Stimulated activated CD8-positive, alpha-beta memory T cell treated with anti-CD3 and anti-CD28 coated beads, Interleukin-7, amount 100 ng/mL, for 1 hour (primary cell): ENCODE measurements at regions not wholly inside any gene's neighbourhood (a gene's known extent, or its start where the extent isn't known, plus 50 kb on each side); places are given as distances from the start of the nearest gene placed in this dataset.
"Not testable (repeated sequence)": the region's sequence is repeated elsewhere in the genome, so short reads cannot be mapped to it uniquely, and the experiment has no call there.

Source experiments
- DNase-seq, 2 donors: peaks; one replicate each; pipeline ENCODE4 v3.0.0-alpha.2; 2020; ENCODE audit warnings: low read depth in 2 of 2

DNA sequence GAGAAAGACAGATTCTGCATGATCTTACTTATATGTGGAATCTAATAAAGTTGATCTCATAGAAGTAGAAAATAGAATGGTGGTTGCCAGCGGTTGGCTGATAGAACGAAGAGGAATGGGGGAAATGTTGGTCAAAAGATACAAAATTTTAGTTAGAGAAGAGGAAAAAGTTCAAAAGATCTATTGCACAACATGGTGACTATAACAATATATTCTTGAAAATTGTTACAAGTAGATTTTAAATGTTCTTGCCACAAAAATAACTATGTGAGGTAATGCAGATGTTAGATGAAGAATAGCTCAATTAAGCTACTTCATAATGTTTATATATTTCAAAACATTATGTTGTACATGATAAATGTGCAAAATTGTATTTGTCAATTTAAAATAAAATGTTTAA, 112.3 kb upstream of the SMIM30 start:
- no peak for DNase-seq

DNA sequence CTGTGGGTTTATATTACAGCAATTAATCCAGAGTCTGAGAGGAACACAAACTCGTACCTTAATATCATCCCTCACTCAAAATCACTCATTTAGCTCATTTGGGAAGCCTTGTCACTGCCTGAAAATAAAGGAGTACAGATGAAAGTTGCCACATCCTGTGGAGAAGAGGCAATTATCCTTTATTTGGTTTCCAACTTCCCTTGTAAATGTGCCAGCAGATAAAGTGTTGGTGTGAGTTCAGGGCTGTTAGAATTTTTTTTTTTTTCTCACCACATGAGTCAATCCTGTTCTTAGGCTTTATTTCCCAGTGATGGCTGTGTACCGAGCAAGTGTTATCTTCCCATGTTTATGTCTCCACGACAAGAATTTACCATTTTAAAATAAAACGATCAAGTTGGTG, 99.0 kb upstream of the SMIM30 start:
- no peak for DNase-seq

DNA sequence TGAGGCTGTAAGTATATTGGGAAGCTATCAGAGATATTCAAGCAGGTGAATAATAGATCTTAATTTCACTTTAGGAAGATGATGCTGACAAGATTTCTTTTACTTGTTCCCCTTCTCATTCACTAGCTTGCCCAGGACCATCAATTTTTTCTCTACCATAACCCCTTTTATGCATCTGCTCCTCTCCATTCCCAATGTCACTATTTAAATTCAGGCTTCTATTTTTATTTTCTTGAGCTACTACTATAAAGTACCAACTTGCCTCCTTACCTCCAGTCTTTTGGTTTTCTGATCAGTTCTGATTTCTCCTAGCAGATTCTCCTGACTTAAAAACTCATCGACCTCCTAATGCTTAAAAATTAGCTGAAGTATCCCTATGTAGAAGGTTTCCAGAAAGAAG, 97.7 kb upstream of the SMIM30 start:
- DNase-seq = no peak

- DNase-seq = no peak
Measured at GRCh38 chr7:113209449-113210203, 91.3 kb upstream of the SMIM30 start.

- DNase-seq = no peak
Measured at GRCh38 chr7:113207931-113208330, 89.6 kb upstream of the SMIM30 start.

DNA sequence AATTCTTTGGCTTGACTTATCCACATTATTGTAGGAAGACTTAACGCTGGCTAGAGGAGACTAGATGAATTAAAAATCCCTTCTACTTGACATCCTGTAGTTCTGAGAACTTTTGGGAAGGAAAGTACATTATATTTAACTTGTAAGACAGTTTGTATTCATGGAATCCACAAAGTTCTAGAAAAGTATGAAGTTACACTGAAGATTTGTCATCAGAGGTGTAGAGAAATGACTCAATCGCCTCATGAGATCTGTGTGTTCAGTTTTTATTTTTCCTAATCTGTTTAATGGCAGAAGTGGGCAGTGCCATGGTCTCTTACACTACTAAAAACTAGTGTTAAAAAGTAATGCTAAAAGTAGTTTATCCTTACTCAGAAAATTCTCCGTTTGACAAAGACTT, 89.1 kb upstream of the SMIM30 start:
- no peak for DNase-seq

DNA sequence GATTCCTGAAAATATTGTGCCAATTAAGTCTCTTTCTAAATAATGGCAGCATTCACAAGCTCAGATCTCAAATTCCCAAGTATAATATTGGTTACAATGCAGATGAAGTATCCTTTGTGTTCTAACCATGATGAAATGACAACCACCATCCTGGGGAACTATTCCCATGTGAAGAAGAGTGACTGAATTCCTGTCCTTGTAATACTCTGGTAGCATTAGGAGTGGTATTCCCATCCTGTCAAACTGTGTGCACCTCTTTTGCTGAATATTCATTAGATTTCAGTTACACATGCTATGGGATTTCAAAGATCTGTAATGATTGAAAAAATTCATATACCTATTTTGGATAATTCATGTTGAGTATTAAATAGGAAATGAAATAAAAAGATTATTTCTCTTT, 86.1 kb upstream of the SMIM30 start:
- no peak for DNase-seq

DNA sequence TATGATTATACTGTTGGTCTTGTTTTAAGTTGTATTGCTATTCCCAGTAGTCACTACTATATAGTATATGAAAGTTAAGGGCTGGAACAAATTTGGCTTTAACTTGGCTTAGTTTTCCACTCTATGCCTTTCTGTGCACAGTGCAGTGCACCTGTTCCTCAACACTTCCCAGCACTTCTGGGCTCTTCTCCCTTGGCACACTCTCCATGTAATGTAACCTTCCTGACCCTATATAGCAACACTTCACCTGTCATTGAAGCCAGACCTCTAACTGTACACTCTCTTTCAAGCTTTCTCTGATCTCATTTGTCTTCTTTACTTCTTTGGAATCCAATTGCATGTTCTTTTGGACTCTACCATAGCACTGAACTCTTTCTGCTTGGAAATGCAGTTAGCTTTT, 83.9 kb upstream of the SMIM30 start:
- no peak for DNase-seq

DNA sequence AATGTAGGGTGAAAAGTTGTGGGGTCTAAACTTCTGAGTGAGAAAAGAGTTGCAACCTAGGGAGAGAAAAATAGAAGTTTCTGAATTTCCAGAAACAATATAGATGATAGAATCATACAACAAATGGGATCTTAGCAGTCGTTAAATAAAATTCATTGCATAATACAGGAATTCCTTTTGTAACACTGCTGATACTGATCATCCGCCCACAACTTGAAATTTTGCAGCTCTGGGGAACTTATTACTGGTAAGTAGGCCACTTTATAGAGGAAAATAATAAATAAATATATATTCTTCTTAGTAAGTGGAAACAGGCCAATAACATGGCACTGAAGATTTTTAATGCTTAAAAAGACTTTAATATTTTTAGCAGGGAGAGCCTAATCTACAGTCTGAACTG, 81.9 kb upstream of the SMIM30 start:
- no peak for DNase-seq

GRCh38 chr7:113199841-113200240, 81.5 kb upstream of the SMIM30 start:
- no peak for DNase-seq

- DNase-seq = no peak
Measured at GRCh38 chr7:113199136-113199535, 80.8 kb upstream of the SMIM30 start.

DNA sequence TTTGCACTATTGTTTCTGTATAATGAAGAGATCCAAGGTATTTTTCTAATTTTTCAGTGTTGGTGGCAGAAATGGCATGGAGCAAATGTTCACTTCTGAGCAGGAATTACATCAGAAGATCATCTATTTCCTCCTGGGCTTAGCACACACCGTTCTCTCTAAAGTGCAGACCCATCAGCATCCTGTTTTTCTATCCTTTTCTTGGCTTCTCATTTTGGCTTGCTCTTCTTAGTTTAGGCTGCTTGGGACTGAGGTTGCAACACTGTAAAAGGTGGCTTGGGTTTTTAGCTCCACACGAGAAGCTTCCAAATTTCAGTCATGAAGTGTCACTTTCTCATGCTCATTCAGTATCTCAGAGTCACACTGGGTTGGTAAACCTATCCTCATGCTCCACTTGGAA, 79.9 kb upstream of the SMIM30 start:
- DNase-seq = no peak

- no peak for DNase-seq
Measured at GRCh38 chr7:113197274-113197673, 78.9 kb upstream of the SMIM30 start.

- no peak for DNase-seq
Measured at GRCh38 chr7:113188396-113188795, 70.0 kb upstream of the SMIM30 start.

GRCh38 chr7:113179313-113179712, 61.0 kb upstream of the SMIM30 start:
- no peak for DNase-seq

GRCh38 chr7:113176836-113177235, 58.5 kb upstream of the SMIM30 start:
- DNase-seq = no peak

DNA sequence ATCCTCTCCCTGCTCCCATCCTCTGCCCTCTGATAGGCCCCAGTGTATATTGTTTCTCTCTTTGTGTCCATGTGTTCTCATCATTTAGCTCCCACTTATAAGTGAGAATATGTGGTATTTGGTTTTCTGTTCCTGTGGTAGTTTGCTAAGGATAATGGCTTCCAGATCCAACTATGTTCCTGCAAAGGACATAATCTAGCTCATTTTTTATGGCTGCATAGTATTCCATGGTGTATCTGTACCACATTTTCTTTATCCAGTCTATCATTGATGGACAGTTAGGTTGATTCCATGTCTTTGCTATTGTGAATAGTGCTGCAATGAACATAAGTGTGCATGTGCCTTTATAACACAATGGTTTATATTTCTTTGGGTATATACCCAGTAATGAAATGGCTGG, 57.8 kb upstream of the SMIM30 start:
- not testable (repeated sequence) for DNase-seq

- DNase-seq = no peak
Measured at GRCh38 chr7:113175525-113176104, 57.3 kb upstream of the SMIM30 start.

- no peak for DNase-seq
Measured at GRCh38 chr7:113172726-113173125, 54.4 kb upstream of the SMIM30 start.

GRCh38 chr7:113170591-113170990, 52.2 kb upstream of the SMIM30 start:
- DNase-seq = no peak
